HEK293 (cell line): ENCODE measurements at regions not wholly inside any gene's neighbourhood (a gene's known extent, or its start where the extent isn't known, plus 50 kb on each side); places are given as distances from the start of the nearest gene placed in this dataset.

Experiments
- CTCF ChIA-PET: fragments of 350-600 bp; formaldehyde crosslinking; extraction: SDS; loops from one replicate; lab custom pipeline; 2021; ENCODE audit warnings: antibody characterized with exemption; lab: Yijun Ruan, JAX
- POLR2A ChIA-PET: fragments of 300-600 bp; formaldehyde crosslinking; extraction: SDS; loops from one replicate; lab custom pipeline; 2020; ENCODE audit warnings: antibody characterized with exemption, inconsistent platforms; lab: Yijun Ruan, JAX
- H3K27ac ChIP-seq: fragments of 200-500 bp; sonication (Bioruptor generic); 2 replicates; pipeline ENCODE4 v1.5.1; 2014; ENCODE audit warnings: low read depth, low read length, control low read depth, inconsistent platforms; ENCODE audit errors: extremely low read depth
- H3K36me3 ChIP-seq, 2 experiments: fragments of 200-500 bp in 1 of 2; sonication (Bioruptor generic) in 1 of 2; 1 replicate in 1 of 2; 2 replicates in 1 of 2; pipeline ENCODE4 v1.5.1; 2014 to 2017; ENCODE audit warnings: inconsistent platforms in 2 of 2, low read length in 2 of 2; ENCODE audit not compliant: control insufficient read depth in 2 of 2, insufficient read depth in 1 of 2
- H3K4me1 ChIP-seq: fragments of 200-500 bp; sonication (Bioruptor generic); 2 replicates; pipeline ENCODE4 v1.5.1; 2014; ENCODE audit warnings: mild to moderate bottlenecking, low read length, inconsistent platforms; ENCODE audit not compliant: control insufficient read depth, insufficient read depth
- H3K4me3 ChIP-seq: 2 replicates; pipeline ENCODE4 v1.5.1; 2011; ENCODE audit warnings: low read depth, mild to moderate bottlenecking, control low read depth, low read length, moderate library complexity
- H3K9me3 ChIP-seq: fragments of 200-500 bp; sonication (Bioruptor generic); 2 replicates; pipeline ENCODE4 v1.5.1; 2014; ENCODE audit warnings: low read depth, low read length, inconsistent platforms; ENCODE audit not compliant: control insufficient read depth, insufficient read depth
- CTCF ChIP-seq: fragments of 450-650 bp; formaldehyde crosslinking; IDR thresholded peaks from 2 replicates; pipeline ENCODE4 v1.5.1; 2016; ENCODE audit warnings: missing biosample characterization, missing genetic modification characterization
- KLF7 ChIP-seq: fragments of 450-650 bp; formaldehyde crosslinking; IDR thresholded peaks from 2 replicates; pipeline ENCODE4 v1.5.1; 2016; ENCODE audit warnings: missing biosample characterization, missing genetic modification characterization, borderline replicate concordance
- KLF9 ChIP-seq: fragments of 450-650 bp; formaldehyde crosslinking; IDR thresholded peaks from 2 replicates; pipeline ENCODE4 v1.5.1; 2016; ENCODE audit warnings: missing biosample characterization, missing genetic modification characterization, low read depth
- SALL2 ChIP-seq: fragments of 450-650 bp; formaldehyde crosslinking; IDR thresholded peaks from 2 replicates; pipeline ENCODE4 v1.5.0; 2017; ENCODE audit warnings: missing biosample characterization, mild to moderate bottlenecking, missing genetic modification characterization, borderline replicate concordance
- ZBTB6 ChIP-seq: fragments of 450-650 bp; formaldehyde crosslinking; IDR thresholded peaks from 2 replicates; pipeline ENCODE4 v1.5.1; 2017; ENCODE audit warnings: missing biosample characterization, missing genetic modification characterization
- ZFP41 ChIP-seq: fragments of 450-650 bp; formaldehyde crosslinking; IDR thresholded peaks from 2 replicates; pipeline ENCODE4 v1.5.1; 2016; ENCODE audit warnings: missing biosample characterization, missing genetic modification characterization, borderline replicate concordance
- ZNF112 ChIP-seq: fragments of 450-650 bp; formaldehyde crosslinking; IDR thresholded peaks from 2 replicates; pipeline ENCODE4 v1.5.0; 2017; ENCODE audit warnings: missing biosample characterization, missing genetic modification characterization
- ZNF140 ChIP-seq: fragments of 450-650 bp; formaldehyde crosslinking; IDR thresholded peaks from 2 replicates; pipeline ENCODE4 v1.5.1; 2016; ENCODE audit warnings: missing biosample characterization, missing genetic modification characterization
- ZNF366 ChIP-seq: fragments of 450-650 bp; formaldehyde crosslinking; conservative IDR thresholded peaks from 2 replicates; pipeline ENCODE4 v1.5.1; 2016; ENCODE audit warnings: missing biosample characterization, missing genetic modification characterization
- ZNF514 ChIP-seq: fragments of 450-650 bp; formaldehyde crosslinking; IDR thresholded peaks from 2 replicates; pipeline ENCODE4 v1.5.1; 2016; ENCODE audit warnings: missing biosample characterization, missing genetic modification characterization
- ZNF558 ChIP-seq: fragments of 450-650 bp; formaldehyde crosslinking; IDR thresholded peaks from 2 replicates; pipeline ENCODE4 v1.5.1; 2016; ENCODE audit warnings: missing biosample characterization, missing genetic modification characterization
- ZNF561 ChIP-seq: fragments of 450-650 bp; IDR thresholded peaks from 2 replicates; pipeline ENCODE4 v1.5.1; 2018; ENCODE audit warnings: missing biosample characterization, missing genetic modification characterization, borderline replicate concordance
- ZNF571 ChIP-seq: fragments of 450-650 bp; formaldehyde crosslinking; IDR thresholded peaks from 2 replicates; pipeline ENCODE4 v1.5.0; 2017; ENCODE audit warnings: missing biosample characterization, missing genetic modification characterization
- ZNF639 ChIP-seq: fragments of 450-650 bp; formaldehyde crosslinking; IDR thresholded peaks from 2 replicates; pipeline ENCODE4 v1.5.1; 2016; ENCODE audit warnings: missing biosample characterization, missing genetic modification characterization
- ZNF664 ChIP-seq: fragments of 450-650 bp; formaldehyde crosslinking; IDR thresholded peaks from 2 replicates; pipeline ENCODE4 v1.5.1; 2016; ENCODE audit warnings: missing biosample characterization, missing genetic modification characterization
- ZNF768 ChIP-seq: fragments of 450-650 bp; formaldehyde crosslinking; IDR thresholded peaks from 2 replicates; pipeline ENCODE4 v1.5.1; 2018; ENCODE audit warnings: missing biosample characterization, mild to moderate bottlenecking, missing genetic modification characterization
- ZSCAN23 ChIP-seq: fragments of 450-650 bp; formaldehyde crosslinking; IDR thresholded peaks from 2 replicates; pipeline ENCODE4 v1.5.1; 2016; ENCODE audit warnings: missing biosample characterization, missing genetic modification characterization
- TF ChIP-seq, protein P1 (sequence below): fragments of 450-650 bp; formaldehyde crosslinking; IDR thresholded peaks from 2 replicates; pipeline ENCODE4 v1.5.1; 2016; ENCODE audit warnings: missing biosample characterization, missing genetic modification characterization
- TF ChIP-seq, protein P2 (sequence below): fragments of 450-650 bp; formaldehyde crosslinking; IDR thresholded peaks from 2 replicates; pipeline ENCODE4 v1.5.1; 2016; ENCODE audit warnings: missing biosample characterization, missing genetic modification characterization, borderline replicate concordance

- TF ChIP-seq, protein P1, sequence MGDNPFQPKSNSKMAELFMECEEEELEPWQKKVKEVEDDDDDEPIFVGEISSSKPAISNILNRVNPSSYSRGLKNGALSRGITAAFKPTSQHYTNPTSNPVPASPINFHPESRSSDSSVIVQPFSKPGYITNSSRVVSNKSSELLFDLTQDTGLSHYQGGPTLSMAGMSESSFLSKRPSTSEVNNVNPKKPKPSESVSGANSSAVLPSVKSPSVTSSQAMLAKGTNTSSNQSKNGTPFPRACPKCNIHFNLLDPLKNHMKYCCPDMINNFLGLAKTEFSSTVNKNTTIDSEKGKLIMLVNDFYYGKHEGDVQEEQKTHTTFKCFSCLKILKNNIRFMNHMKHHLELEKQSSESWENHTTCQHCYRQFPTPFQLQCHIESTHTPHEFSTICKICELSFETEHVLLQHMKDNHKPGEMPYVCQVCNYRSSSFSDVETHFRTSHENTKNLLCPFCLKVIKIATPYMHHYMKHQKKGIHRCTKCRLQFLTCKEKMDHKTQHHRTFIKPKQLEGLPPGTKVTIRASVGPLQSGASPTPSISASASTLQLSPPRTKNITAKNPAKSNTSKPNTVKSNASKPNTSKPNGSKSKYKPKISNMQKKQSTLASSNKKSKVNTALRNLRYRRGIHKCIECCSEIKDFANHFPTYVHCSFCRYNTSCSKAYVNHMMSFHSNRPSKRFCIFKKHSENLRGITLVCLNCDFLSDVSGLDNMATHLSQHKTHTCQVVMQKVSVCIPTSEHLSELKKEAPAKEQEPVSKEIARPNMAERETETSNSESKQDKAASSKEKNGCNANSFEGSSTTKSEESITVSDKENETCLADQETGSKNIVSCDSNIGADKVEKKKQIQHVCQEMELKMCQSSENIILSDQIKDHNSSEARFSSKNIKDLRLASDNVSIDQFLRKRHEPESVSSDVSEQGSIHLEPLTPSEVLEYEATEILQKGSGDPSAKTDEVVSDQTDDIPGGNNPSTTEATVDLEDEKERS (tag by site-specific recombination): no peak
- TF ChIP-seq ZNF140 (tag by site-specific recombination): no peak
- no peak for TF ChIP-seq ZNF639 (tag by site-specific recombination)
Measured at GRCh38 chr19:34082289-34083077, 89.8 kb upstream of the LSM14A start (continued).

GRCh38 chr19:34084396-34085145 is 87.7 kb upstream of the LSM14A start:
- Histone ChIP-seq H3K36me3 (no peaks in the 10 kb centered on the region; a peak in 1 of 3 replicates), H3K27ac (no peak overlapping the region), H3K4me3 (no peak overlapping the region), H3K9me3 (peaks cover 5% of the 10 kb centered on the region), H3K4me1 (no peaks in the 10 kb centered on the region)
- CTCF ChIA-PET: interaction anchor here (0.6 to 8.3 kb wide), 7 partner anchors 12 to 646 kb away, joined by 3 to 114 read pairs (median 4); no protein-coding TSS in a partner anchor
- TF ChIP-seq ZNF768: no peak
- no peak for TF ChIP-seq ZNF514 (tag by site-specific recombination)
- TF ChIP-seq ZNF112 (tag by site-specific recombination): no peak
- TF ChIP-seq ZBTB6: no peak
- TF ChIP-seq ZNF664: no peak
- TF ChIP-seq ZFP41 (tag by site-specific recombination): no peak
- TF ChIP-seq, protein P2, sequence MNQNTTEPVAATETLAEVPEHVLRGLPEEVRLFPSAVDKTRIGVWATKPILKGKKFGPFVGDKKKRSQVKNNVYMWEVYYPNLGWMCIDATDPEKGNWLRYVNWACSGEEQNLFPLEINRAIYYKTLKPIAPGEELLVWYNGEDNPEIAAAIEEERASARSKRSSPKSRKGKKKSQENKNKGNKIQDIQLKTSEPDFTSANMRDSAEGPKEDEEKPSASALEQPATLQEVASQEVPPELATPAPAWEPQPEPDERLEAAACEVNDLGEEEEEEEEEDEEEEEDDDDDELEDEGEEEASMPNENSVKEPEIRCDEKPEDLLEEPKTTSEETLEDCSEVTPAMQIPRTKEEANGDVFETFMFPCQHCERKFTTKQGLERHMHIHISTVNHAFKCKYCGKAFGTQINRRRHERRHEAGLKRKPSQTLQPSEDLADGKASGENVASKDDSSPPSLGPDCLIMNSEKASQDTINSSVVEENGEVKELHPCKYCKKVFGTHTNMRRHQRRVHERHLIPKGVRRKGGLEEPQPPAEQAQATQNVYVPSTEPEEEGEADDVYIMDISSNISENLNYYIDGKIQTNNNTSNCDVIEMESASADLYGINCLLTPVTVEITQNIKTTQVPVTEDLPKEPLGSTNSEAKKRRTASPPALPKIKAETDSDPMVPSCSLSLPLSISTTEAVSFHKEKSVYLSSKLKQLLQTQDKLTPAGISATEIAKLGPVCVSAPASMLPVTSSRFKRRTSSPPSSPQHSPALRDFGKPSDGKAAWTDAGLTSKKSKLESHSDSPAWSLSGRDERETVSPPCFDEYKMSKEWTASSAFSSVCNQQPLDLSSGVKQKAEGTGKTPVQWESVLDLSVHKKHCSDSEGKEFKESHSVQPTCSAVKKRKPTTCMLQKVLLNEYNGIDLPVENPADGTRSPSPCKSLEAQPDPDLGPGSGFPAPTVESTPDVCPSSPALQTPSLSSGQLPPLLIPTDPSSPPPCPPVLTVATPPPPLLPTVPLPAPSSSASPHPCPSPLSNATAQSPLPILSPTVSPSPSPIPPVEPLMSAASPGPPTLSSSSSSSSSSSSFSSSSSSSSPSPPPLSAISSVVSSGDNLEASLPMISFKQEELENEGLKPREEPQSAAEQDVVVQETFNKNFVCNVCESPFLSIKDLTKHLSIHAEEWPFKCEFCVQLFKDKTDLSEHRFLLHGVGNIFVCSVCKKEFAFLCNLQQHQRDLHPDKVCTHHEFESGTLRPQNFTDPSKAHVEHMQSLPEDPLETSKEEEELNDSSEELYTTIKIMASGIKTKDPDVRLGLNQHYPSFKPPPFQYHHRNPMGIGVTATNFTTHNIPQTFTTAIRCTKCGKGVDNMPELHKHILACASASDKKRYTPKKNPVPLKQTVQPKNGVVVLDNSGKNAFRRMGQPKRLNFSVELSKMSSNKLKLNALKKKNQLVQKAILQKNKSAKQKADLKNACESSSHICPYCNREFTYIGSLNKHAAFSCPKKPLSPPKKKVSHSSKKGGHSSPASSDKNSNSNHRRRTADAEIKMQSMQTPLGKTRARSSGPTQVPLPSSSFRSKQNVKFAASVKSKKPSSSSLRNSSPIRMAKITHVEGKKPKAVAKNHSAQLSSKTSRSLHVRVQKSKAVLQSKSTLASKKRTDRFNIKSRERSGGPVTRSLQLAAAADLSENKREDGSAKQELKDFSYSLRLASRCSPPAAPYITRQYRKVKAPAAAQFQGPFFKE (tag by site-specific recombination): no peak
- no peak for TF ChIP-seq KLF9 (tag by site-specific recombination)
- TF ChIP-seq ZNF571: no peak
- no peak for TF ChIP-seq ZNF366 (tag by site-specific recombination)
- TF ChIP-seq CTCF (tag by site-specific recombination): no peak
- TF ChIP-seq ZNF558 (tag by site-specific recombination): no peak
- no peak for TF ChIP-seq ZSCAN23
- TF ChIP-seq SALL2 (tag by site-specific recombination): no peak
- TF ChIP-seq KLF7: no peak
- TF ChIP-seq ZNF561 (tag by site-specific recombination): no peak
- POLR2A ChIA-PET: no interaction called here
